ENCODE measurements at regions not wholly inside any gene's neighbourhood (a gene's known extent, or its start where the extent isn't known, plus 50 kb on each side); places are given as distances from the start of the nearest gene placed in this dataset.

DNA sequence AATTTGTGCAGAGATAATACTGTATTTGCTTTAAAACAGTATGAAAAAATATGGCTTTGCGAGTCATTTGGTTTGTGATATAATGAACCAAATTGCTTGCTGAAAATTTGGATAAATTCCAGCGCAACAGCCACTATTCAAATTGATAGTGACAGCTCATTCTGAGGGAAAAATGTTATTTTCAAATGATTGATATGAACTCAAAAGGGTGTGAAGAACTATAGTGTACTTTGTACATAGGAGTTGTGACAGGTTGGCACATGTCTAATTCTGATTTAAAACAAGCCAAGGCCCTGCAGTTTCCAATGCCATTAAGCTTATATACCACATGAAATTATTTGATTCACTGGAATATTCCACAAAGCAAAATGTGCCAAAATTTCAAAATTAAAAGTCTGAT is 1628.9 kb upstream of the AGA start:
- TF ChIP-seq CTCF (IDR thresholded peaks at IDR 0.05 in 8 of 11, conservative IDR thresholded peaks at IDR 0.05 in 3 of 11) (no peak), POLR2A (IDR thresholded peaks at IDR 0.05) (no peak), POLR2AphosphoS5 (IDR thresholded peaks at IDR 0.05) (no peak)
